PC-9 (cell line): ENCODE measurements at regions not wholly inside any gene's neighbourhood (a gene's known extent, or its start where the extent isn't known, plus 50 kb on each side); places are given as distances from the start of the nearest gene placed in this dataset.

Experiments
- EZH2 ChIP-seq: fragments of 200-600 bp; sonication (generic); IDR thresholded peaks from 2 replicates; pipeline ENCODE4 v1.8.0; 2017; ENCODE audit warnings: antibody characterized with exemption, low read depth
- TF ChIP-seq, protein P1 (sequence below): fragments of 200-600 bp; sonication (generic); conservative IDR thresholded peaks from 2 replicates; pipeline ENCODE4 v1.6.1; 2017; ENCODE audit warnings: mixed run types, antibody characterized with exemption, mild to moderate bottlenecking, moderate library complexity

DNA sequence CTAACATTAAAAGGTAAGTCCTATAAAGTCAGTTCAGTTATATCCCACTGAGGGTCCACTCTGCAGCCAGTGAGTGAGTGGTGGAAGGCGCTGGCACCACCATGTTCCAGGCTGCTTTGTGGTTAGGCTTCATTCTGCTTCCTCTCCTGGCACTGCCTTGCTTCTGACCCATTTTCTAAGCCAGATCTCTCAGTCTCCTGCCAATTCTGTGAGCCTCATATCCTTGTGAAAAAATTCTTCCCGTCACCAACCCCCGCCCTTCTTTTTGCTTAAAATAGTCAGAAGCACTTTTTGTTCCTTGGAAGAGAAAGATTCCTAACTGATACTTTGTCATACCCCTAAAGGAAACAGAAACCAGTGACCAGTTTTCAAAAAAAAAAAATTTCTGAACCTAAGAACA is 139.8 kb upstream of the NCK2 start:
- TF ChIP-seq, protein P1, sequence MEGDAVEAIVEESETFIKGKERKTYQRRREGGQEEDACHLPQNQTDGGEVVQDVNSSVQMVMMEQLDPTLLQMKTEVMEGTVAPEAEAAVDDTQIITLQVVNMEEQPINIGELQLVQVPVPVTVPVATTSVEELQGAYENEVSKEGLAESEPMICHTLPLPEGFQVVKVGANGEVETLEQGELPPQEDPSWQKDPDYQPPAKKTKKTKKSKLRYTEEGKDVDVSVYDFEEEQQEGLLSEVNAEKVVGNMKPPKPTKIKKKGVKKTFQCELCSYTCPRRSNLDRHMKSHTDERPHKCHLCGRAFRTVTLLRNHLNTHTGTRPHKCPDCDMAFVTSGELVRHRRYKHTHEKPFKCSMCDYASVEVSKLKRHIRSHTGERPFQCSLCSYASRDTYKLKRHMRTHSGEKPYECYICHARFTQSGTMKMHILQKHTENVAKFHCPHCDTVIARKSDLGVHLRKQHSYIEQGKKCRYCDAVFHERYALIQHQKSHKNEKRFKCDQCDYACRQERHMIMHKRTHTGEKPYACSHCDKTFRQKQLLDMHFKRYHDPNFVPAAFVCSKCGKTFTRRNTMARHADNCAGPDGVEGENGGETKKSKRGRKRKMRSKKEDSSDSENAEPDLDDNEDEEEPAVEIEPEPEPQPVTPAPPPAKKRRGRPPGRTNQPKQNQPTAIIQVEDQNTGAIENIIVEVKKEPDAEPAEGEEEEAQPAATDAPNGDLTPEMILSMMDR: no peak
- no peak for TF ChIP-seq EZH2
